ENCODE measurements at regions not wholly inside any gene's neighbourhood (a gene's known extent, or its start where the extent isn't known, plus 50 kb on each side); places are given as distances from the start of the nearest gene placed in this dataset.

DNA sequence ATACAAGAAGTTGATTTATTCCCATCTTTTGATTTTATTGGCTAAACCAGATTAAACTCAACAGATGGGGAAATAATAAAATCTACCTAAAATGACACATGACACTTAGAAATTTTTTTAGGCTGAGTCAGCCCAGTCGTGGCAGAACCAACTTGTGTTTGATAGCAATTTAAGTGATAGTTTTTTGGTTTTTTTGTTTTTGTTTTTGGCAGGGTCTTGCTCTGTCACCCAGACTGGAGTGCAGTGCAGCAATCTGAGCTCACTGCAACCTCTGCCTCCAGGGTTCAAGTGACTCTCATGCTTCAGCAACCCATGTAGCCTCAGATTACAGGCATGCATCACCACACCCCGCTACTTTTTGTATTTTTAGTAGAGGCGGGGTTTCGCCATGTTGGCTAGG, 370.3 kb upstream of the NOCT start:
- no peak for DNase-seq
- intact Hi-C loops (cut with micrococcal nuclease), result no loop called here
- ATAC-seq, result no peak
- POLR2A ChIA-PET, result no interaction called here
- H3K36me3 Mint-ChIP-seq (ENCODE audit: low read depth), result no peaks in the 10 kb centered on the region
- CTCF ChIA-PET, result no interaction called here
- H3K27ac Mint-ChIP-seq, result no peak overlapping the region
- H3K27me3 Mint-ChIP-seq, result no peaks in the 10 kb centered on the region
- no peak overlapping the region for H3K4me3 Mint-ChIP-seq
- H3K9me3 Mint-ChIP-seq, result no peaks in the 10 kb centered on the region
- no peak for TF ChIP-seq CTCF (IDR thresholded peaks at IDR 0.05)
- no peaks in the 10 kb centered on the region for H3K4me1 Mint-ChIP-seq (ENCODE audit: low read depth)

GRCh38 chr4:138644322-138644721, 371.3 kb upstream of the NOCT start:
- no peak overlapping the region for H3K27ac Mint-ChIP-seq
- no peaks in the 10 kb centered on the region for H3K36me3 Mint-ChIP-seq (ENCODE audit: low read depth)
- H3K4me1 Mint-ChIP-seq (ENCODE audit: low read depth), result no peaks in the 10 kb centered on the region
- H3K9me3 Mint-ChIP-seq, result no peaks in the 10 kb centered on the region
- CTCF ChIA-PET, result no interaction called here
- ATAC-seq (no peak), DNase-seq (no peak)
- H3K4me3 Mint-ChIP-seq, result no peak overlapping the region
- H3K27me3 Mint-ChIP-seq, result no peaks in the 10 kb centered on the region
- no peak for TF ChIP-seq CTCF (IDR thresholded peaks at IDR 0.05)
- POLR2A ChIA-PET, result no interaction called here
- intact Hi-C loops (cut with micrococcal nuclease), result no loop called here

GRCh38 chr4:138643827-138644226, 371.8 kb upstream of the NOCT start:
- H3K36me3 Mint-ChIP-seq (ENCODE audit: low read depth), result no peaks in the 10 kb centered on the region
- CTCF ChIA-PET, result interaction anchor here (1.7 kb wide), 1 partner anchor 37 kb away, joined by 3 read pairs; no protein-coding TSS in a partner anchor
- POLR2A ChIA-PET, result no interaction called here
- DNase-seq (no peak), ATAC-seq (no peak)
- no peak overlapping the region for H3K27ac Mint-ChIP-seq
- intact Hi-C loops (cut with micrococcal nuclease), result no loop called here
- H3K4me3 Mint-ChIP-seq, result no peak overlapping the region
- H3K4me1 Mint-ChIP-seq (ENCODE audit: low read depth), result no peaks in the 10 kb centered on the region
- H3K27me3 Mint-ChIP-seq, result no peaks in the 10 kb centered on the region
- no peaks in the 10 kb centered on the region for H3K9me3 Mint-ChIP-seq
- TF ChIP-seq CTCF (IDR thresholded peaks at IDR 0.05), result no peak

DNA sequence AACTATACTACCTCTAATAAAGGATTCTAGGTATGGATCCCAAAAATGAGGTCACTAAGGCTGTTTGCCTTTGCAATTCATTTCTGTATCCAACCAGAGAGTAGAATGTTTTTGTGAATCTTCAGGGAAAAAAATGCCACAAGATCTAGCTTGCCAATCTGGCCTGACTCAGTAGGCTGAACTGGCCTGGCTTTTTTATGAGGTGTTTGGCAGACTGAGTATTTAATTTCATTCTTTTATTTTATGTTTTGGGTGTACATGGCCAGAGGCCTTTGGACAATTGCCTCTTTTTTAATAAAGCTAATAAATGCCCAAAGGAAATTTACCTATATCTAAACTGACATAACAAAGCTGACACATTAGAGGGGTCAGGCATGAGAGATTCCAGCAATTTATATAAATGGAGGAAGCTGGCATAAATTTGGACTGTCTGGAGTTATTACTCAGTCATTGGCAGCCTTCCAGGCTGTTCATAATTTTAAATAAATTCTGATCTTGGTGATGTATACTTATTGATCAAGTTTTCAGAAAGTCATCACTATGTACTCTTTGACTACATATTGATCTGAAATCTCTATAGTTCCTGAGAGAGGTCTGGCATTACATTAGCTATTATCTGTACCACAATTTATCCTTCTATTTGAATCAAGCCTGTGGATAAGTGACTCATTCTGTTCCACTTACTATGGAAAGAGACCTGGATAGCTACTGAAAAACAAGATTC, 376.4 kb upstream of the NOCT start:
- no peak for DNase-seq
- intact Hi-C loops (cut with micrococcal nuclease), result no loop called here
- no peak overlapping the region for H3K27ac Mint-ChIP-seq
- H3K4me3 Mint-ChIP-seq, result no peak overlapping the region
- H3K9me3 Mint-ChIP-seq, result no peaks in the 10 kb centered on the region
- no peaks in the 10 kb centered on the region for H3K36me3 Mint-ChIP-seq (ENCODE audit: low read depth)
- CTCF ChIA-PET, result no interaction called here
- H3K4me1 Mint-ChIP-seq (ENCODE audit: low read depth), result no peaks in the 10 kb centered on the region
- TF ChIP-seq CTCF (IDR thresholded peaks at IDR 0.05), result no peak
- POLR2A ChIA-PET, result no interaction called here
- H3K27me3 Mint-ChIP-seq, result no peaks in the 10 kb centered on the region
- no peak for ATAC-seq

GRCh38 chr4:138636781-138637180, 378.8 kb upstream of the NOCT start:
- POLR2A ChIA-PET, result no interaction called here
- Mint-ChIP-seq H3K4me1 (ENCODE audit: low read depth) (no peaks in the 10 kb centered on the region), H3K9me3 (no peaks in the 10 kb centered on the region), H3K27ac (no peak overlapping the region), H3K36me3 (ENCODE audit: low read depth) (no peaks in the 10 kb centered on the region), H3K4me3 (no peak overlapping the region), H3K27me3 (no peaks in the 10 kb centered on the region)
- no peak for DNase-seq
- TF ChIP-seq CTCF (IDR thresholded peaks at IDR 0.05), result no peak
- ATAC-seq, result no peak
- CTCF ChIA-PET, result no interaction called here
- intact Hi-C loops (cut with micrococcal nuclease), result no loop called here
